SK-N-SH (cell line): ENCODE measurements at regions not wholly inside any gene's neighbourhood (a gene's known extent, or its start where the extent isn't known, plus 50 kb on each side); places are given as distances from the start of the nearest gene placed in this dataset.

ENCODE experiments used
- CTCF ChIA-PET: fragments of 300-600, 350-600 bp; formaldehyde crosslinking; extraction: SDS; loops from one replicate; lab custom pipeline; 2021; lab: Yijun Ruan, JAX
- POLR2A ChIA-PET: fragments of 350-600 bp; sonication (Branson Sonifier 250); formaldehyde crosslinking; extraction: SDS; loops from one replicate; lab custom pipeline; 2020; ENCODE audit warnings: antibody characterized with exemption, inconsistent platforms; lab: Yijun Ruan, JAX
- DNase-seq: peaks from one replicate; pipeline ENCODE4 v3.0.0; 2012
- H2AFZ ChIP-seq: fragments of 200-600 bp; sonication (generic); 2 replicates; pipeline ENCODE4 v1.8.1; 2016; ENCODE audit warnings: antibody characterized with exemption, mild to moderate bottlenecking, low read depth
- H3F3A ChIP-seq: fragments of 200-600 bp; sonication (generic); replicated peaks from 2 replicates; pipeline ENCODE3; 2016; ENCODE audit warnings: antibody characterized with exemption, mild to moderate bottlenecking; ENCODE audit not compliant: insufficient read depth
- H3K27ac ChIP-seq, 2 experiments: fragments of 200-500 bp in 1 of 2; fragments of 200-600 bp in 1 of 2; sonication (Bioruptor generic) in 1 of 2; sonication (generic), shearing (Covaris generic) in 1 of 2; 2 replicates each; pipeline versions ENCODE4 v1.5.1 to v1.6.1; 2014 to 2016; ENCODE audit warnings: low read depth in 2 of 2, inconsistent platforms in 1 of 2, low read length in 1 of 2, mild to moderate bottlenecking in 1 of 2, mixed read lengths in 1 of 2
- H3K27me3 ChIP-seq: fragments of 200-600 bp; sonication (generic), shearing (Covaris generic); 2 replicates; pipeline ENCODE4 v1.6.1; 2016; ENCODE audit warnings: mixed run types; ENCODE audit not compliant: insufficient read depth
- H3K36me3 ChIP-seq, 2 experiments: fragments of 200-500 bp in 1 of 2; fragments of 200-600 bp in 1 of 2; sonication (Bioruptor generic) in 1 of 2; sonication (generic) in 1 of 2; replicated peaks in 1 of 2; 2 replicates each; pipeline versions ENCODE3 to v1.5.1; 2014 to 2016; ENCODE audit warnings: low read length in 1 of 2, mild to moderate bottlenecking in 1 of 2; ENCODE audit not compliant: insufficient read depth in 2 of 2, control insufficient read depth in 1 of 2
- H3K4me1 ChIP-seq, 2 experiments: fragments of 200-500 bp in 1 of 2; fragments of 200-600 bp in 1 of 2; sonication (Bioruptor generic) in 1 of 2; sonication (generic), shearing (Covaris generic) in 1 of 2; 2 replicates each; pipeline versions ENCODE4 v1.5.1 to v1.6.1; 2014 to 2016; ENCODE audit warnings: low read depth in 1 of 2, low read length in 1 of 2, mixed run types in 1 of 2; ENCODE audit not compliant: insufficient read depth in 2 of 2, control insufficient read depth in 1 of 2
- H3K4me2 ChIP-seq: fragments of 200-600 bp; sonication (generic), shearing (Covaris generic); 2 replicates; pipeline ENCODE4 v1.6.1; 2017; ENCODE audit warnings: mixed run types
- H3K4me3 ChIP-seq, 2 experiments: fragments of 200-500 bp in 1 of 2; fragments of 200-600 bp in 1 of 2; sonication (Bioruptor generic) in 1 of 2; sonication (generic), shearing (Covaris generic) in 1 of 2; 2 replicates each; pipeline versions ENCODE4 v1.5.1 to v1.8.1; 2014 to 2016; ENCODE audit warnings: low read depth in 2 of 2, inconsistent platforms in 1 of 2, low read length in 1 of 2, mild to moderate bottlenecking in 1 of 2, mixed read lengths in 1 of 2, moderate library complexity in 1 of 2
- H3K79me2 ChIP-seq: fragments of 200-600 bp; sonication (generic); 2 replicates; pipeline ENCODE4 v1.8.1; 2017; ENCODE audit warnings: mild to moderate bottlenecking; ENCODE audit not compliant: insufficient read depth
- H3K9ac ChIP-seq: fragments of 200-600 bp; sonication (generic); 2 replicates; pipeline ENCODE4 v1.6.1; 2017; ENCODE audit warnings: mixed run types
- H3K9me2 ChIP-seq: fragments of 200-600 bp; sonication (generic); 2 replicates; pipeline ENCODE4 v1.6.1; 2017; ENCODE audit warnings: mixed run types
- H3K9me3 ChIP-seq: fragments of 200-600 bp; sonication (generic); 2 replicates; pipeline ENCODE4 v1.6.1; 2017; ENCODE audit warnings: mixed run types, mild to moderate bottlenecking, moderate library complexity
- H4K20me1 ChIP-seq: fragments of 200-600 bp; sonication (generic); 2 replicates; pipeline ENCODE4 v1.6.1; 2017; ENCODE audit warnings: mild to moderate bottlenecking, mixed run types; ENCODE audit not compliant: insufficient read depth
- FOXJ3 ChIP-seq: sonication (generic); formaldehyde crosslinking; IDR thresholded peaks from 2 replicates; pipeline ENCODE4 v1.5.1; 2020; ENCODE audit warnings: mild to moderate bottlenecking, missing genetic modification reagents
- FOXM1 ChIP-seq: IDR thresholded peaks from 2 replicates; pipeline ENCODE4 v1.4.0; 2012; ENCODE audit warnings: low read depth, mild to moderate bottlenecking
- NFIC ChIP-seq: IDR thresholded peaks from 2 replicates; pipeline ENCODE4 v1.4.0; 2012; ENCODE audit warnings: borderline replicate concordance
- RAD21 ChIP-seq: IDR thresholded peaks from 2 replicates; pipeline ENCODE4 v1.6.1; 2012; ENCODE audit warnings: mild to moderate bottlenecking, low read length
- RCOR1 ChIP-seq: fragments of 150-350 bp; IDR thresholded peaks from 2 replicates; pipeline ENCODE4 v1.6.1; 2017; ENCODE audit warnings: antibody characterized with exemption, low read length
- RXRA ChIP-seq: IDR thresholded peaks from 2 replicates; pipeline ENCODE4 v1.4.0; 2012; ENCODE audit warnings: low read depth, mild to moderate bottlenecking, borderline replicate concordance
- WGBS: methylation state at CpG from one replicate; pipeline ENCODE4 v1.1.6; 2017; ENCODE audit warnings: low lambda C conversion rate; 5-methylcytosine and 5-hydroxymethylcytosine counted together
- TF ChIP-seq, protein P1 (sequence below): IDR thresholded peaks from 2 replicates; pipeline ENCODE4 v1.4.0; 2012; ENCODE audit warnings: low read depth, borderline replicate concordance
- TF ChIP-seq, protein P2 (sequence below): IDR thresholded peaks from 2 replicates; pipeline ENCODE4 v1.4.0; 2012; ENCODE audit warnings: low read depth, borderline replicate concordance
- TF ChIP-seq, protein P3 (sequence below): IDR thresholded peaks from 2 replicates; pipeline ENCODE4 v1.4.0; 2012; ENCODE audit warnings: low read depth

DNA sequence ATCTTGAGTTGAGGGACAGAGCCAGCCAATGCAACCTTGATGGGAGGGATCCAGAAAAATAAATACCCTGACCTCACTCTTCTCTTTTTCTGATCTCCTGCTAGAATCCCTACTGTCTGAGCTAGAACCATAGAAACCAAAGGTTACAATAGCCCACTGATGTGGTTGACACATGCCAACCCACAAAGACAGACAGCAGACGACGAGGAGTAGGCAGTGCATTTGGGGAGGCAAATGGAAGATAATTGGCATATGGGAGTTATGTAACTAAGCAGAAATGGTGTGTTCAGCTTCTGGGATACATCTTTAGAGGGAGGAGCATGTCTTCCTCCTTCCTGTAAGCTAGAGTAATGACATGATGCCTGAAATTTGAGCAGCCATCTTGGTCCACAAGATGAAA is 171.7 kb upstream of the FGGY start:
- DNase-seq: no peak
- Histone ChIP-seq H3K27me3 (no peaks in the 10 kb centered on the region), H3K36me3 (no peaks in the 10 kb centered on the region), H3K4me3 (no peak overlapping the region), H3K27ac (peak overlapping the region in 1 of 2 experiments; percentile 28; a peak in 1 of 4 replicates), H3F3A (peaks cover 49% of the 10 kb centered on the region), H2AFZ (no peak overlapping the region; the same call in 1 of the 2 replicates), H3K79me2 (no peaks in the 10 kb centered on the region), H3K9me3 (no peaks in the 10 kb centered on the region)
- ChIA-PET CTCF (no interaction called here), POLR2A (no interaction called here)
- WGBS: 97% methylated on average over 2 of the region's 2 CpGs
- TF ChIP-seq, protein P1, sequence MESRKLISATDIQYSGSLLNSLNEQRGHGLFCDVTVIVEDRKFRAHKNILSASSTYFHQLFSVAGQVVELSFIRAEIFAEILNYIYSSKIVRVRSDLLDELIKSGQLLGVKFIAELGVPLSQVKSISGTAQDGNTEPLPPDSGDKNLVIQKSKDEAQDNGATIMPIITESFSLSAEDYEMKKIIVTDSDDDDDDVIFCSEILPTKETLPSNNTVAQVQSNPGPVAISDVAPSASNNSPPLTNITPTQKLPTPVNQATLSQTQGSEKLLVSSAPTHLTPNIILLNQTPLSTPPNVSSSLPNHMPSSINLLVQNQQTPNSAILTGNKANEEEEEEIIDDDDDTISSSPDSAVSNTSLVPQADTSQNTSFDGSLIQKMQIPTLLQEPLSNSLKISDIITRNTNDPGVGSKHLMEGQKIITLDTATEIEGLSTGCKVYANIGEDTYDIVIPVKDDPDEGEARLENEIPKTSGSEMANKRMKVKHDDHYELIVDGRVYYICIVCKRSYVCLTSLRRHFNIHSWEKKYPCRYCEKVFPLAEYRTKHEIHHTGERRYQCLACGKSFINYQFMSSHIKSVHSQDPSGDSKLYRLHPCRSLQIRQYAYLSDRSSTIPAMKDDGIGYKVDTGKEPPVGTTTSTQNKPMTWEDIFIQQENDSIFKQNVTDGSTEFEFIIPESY: no peak
- no peak for TF ChIP-seq RAD21
- TF ChIP-seq, all 33 proteins: peak for 0
- Histone ChIP-seq H3K9ac (no peak overlapping the region), H3K4me1 (peaks cover 0 to 36% of the 10 kb centered on the region in 2 experiments; a peak in 2 of 4 replicates), H4K20me1 (no peaks in the 10 kb centered on the region), H3K9me2 (no peaks in the 10 kb centered on the region), H3K4me2 (no peak overlapping the region)

DNA sequence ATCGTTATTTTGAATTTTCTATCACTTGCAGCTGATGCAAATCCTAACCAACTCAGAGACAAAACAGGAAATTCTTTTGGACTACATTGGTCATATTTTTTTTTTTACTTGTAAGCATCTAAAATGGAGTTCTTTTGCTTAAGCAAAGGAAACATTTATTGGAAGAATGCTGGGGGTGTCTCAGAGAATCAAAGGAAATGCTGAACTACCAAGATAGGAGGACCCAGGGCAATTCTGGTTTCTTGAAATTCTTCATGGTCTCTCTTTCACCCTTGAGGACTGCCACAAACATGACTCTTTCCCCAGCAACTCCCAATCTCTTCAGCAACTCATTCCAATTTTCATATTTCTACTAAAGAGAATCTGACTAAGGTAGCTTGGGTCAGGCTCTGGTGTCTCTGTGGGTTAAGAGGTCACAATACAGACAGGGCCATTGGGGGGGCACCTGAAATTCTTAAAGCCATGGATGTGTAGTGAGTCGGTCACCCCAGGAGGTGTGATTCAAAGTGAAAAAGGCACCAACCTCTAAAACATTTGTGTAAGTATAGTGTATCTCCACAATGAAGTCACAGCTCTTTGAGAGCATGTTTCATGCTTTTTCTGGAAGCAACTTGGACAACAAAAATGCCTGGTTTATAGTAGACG is 171.1 kb upstream of the FGGY start:
- Histone ChIP-seq H3K4me2 (peak overlapping the region; percentile 14; the same call in 1 of the 2 replicates), H3F3A (peaks cover 49% of the 10 kb centered on the region), H3K27me3 (no peaks in the 10 kb centered on the region), H3K36me3 (no peaks in the 10 kb centered on the region), H3K27ac (peak overlapping the region in 1 of 2 experiments; percentile 28; a peak in 2 of 4 replicates), H3K9me2 (no peaks in the 10 kb centered on the region), H4K20me1 (no peaks in the 10 kb centered on the region), H3K9me3 (no peaks in the 10 kb centered on the region), H3K4me3 (no peak overlapping the region), H3K9ac (no peak overlapping the region), H3K79me2 (no peaks in the 10 kb centered on the region), H3K4me1 (peaks cover 0 to 36% of the 10 kb centered on the region in 2 experiments; a peak in 2 of 4 replicates), H2AFZ (no peak overlapping the region; the same call in 1 of the 2 replicates)
- WGBS: 98% methylated on average over 3 of the region's 3 CpGs
- no peak for TF ChIP-seq RXRA
- TF ChIP-seq, protein P2, sequence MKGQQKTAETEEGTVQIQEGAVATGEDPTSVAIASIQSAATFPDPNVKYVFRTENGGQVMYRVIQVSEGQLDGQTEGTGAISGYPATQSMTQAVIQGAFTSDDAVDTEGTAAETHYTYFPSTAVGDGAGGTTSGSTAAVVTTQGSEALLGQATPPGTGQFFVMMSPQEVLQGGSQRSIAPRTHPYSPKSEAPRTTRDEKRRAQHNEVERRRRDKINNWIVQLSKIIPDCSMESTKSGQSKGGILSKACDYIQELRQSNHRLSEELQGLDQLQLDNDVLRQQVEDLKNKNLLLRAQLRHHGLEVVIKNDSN: no peak
- no peak for TF ChIP-seq NFIC
- no peak for TF ChIP-seq FOXJ3 (CRISPR knock-in tag)
- TF ChIP-seq, protein P3, sequence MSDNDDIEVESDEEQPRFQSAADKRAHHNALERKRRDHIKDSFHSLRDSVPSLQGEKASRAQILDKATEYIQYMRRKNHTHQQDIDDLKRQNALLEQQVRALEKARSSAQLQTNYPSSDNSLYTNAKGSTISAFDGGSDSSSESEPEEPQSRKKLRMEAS: no peak
- no peak for TF ChIP-seq RCOR1
- no peak for TF ChIP-seq FOXM1
- CTCF ChIA-PET: no interaction called here
- POLR2A ChIA-PET: no interaction called here
- no peak for DNase-seq
